ENCODE measurements at regions not wholly inside any gene's neighbourhood (a gene's known extent, or its start where the extent isn't known, plus 50 kb on each side); places are given as distances from the start of the nearest gene placed in this dataset.
A peak's percentile ranks its signal among the peaks of the same experiment; 100 is the strongest.

- DNase-seq, result no peak
Observed at GRCh38 chr2:193336781-193337180, 1142.0 kb upstream of the TMEFF2 start.

- no peak for DNase-seq
Observed at GRCh38 chr2:193334401-193334800, 1139.7 kb upstream of the TMEFF2 start.

GRCh38 chr2:193333539-193333938 is 1138.8 kb upstream of the TMEFF2 start:
- DNase-seq, result no peak

- no peak for DNase-seq
Observed at GRCh38 chr2:193332941-193333340, 1138.2 kb upstream of the TMEFF2 start.

- DNase-seq, result no peak
Observed at GRCh38 chr2:193331676-193332075, 1136.9 kb upstream of the TMEFF2 start.

- DNase-seq, result no peak
Observed at GRCh38 chr2:193326296-193326695, 1131.6 kb upstream of the TMEFF2 start.

GRCh38 chr2:193315428-193316091 is 1120.8 kb upstream of the TMEFF2 start:
- DNase-seq, result no peak

GRCh38 chr2:193303464-193303863 is 1108.7 kb upstream of the TMEFF2 start:
- DNase-seq, result no peak

- no peak for DNase-seq
Observed at GRCh38 chr2:193294371-193294770, 1099.6 kb upstream of the TMEFF2 start.

- no peak for DNase-seq
Observed at GRCh38 chr2:193279361-193279760, 1084.6 kb upstream of the TMEFF2 start.

- DNase-seq, result no peak
Observed at GRCh38 chr2:193276988-193277387, 1082.3 kb upstream of the TMEFF2 start.

- DNase-seq, result no peak
Observed at GRCh38 chr2:193276560-193276959, 1081.8 kb upstream of the TMEFF2 start.

- no peak for DNase-seq
Observed at GRCh38 chr2:193276069-193276468, 1081.3 kb upstream of the TMEFF2 start.

GRCh38 chr2:193272011-193272410 is 1077.3 kb upstream of the TMEFF2 start:
- DNase-seq, result no peak

GRCh38 chr2:193270816-193271215 is 1076.1 kb upstream of the TMEFF2 start:
- DNase-seq, result no peak

GRCh38 chr2:193267496-193268002 is 1072.8 kb upstream of the TMEFF2 start:
- no peak for DNase-seq

- DNase-seq, result no peak
Observed at GRCh38 chr2:193253014-193253530, 1058.3 kb upstream of the TMEFF2 start.

- no peak for DNase-seq
Observed at GRCh38 chr2:193251909-193252308, 1057.2 kb upstream of the TMEFF2 start.

GRCh38 chr2:193250389-193250788 is 1055.7 kb upstream of the TMEFF2 start:
- no peak for DNase-seq

- DNase-seq, result peak; percentile 74
Observed at GRCh38 chr2:193240752-193241151, 1046.0 kb upstream of the TMEFF2 start.

- DNase-seq, result no peak
Observed at GRCh38 chr2:193231634-193232033, 1036.9 kb upstream of the TMEFF2 start.

GRCh38 chr2:193228276-193228675 is 1033.5 kb upstream of the TMEFF2 start:
- no peak for DNase-seq

GRCh38 chr2:193222454-193222853 is 1027.7 kb upstream of the TMEFF2 start:
- no peak for DNase-seq

- DNase-seq, result no peak
Observed at GRCh38 chr2:193219413-193219812, 1024.7 kb upstream of the TMEFF2 start.

GRCh38 chr2:193201583-193201982 is 1006.9 kb upstream of the TMEFF2 start:
- no peak for DNase-seq

Data from NCI-H524 treated with DMSO at 0.1 percent for 48 hours (cell line).